GM12878 (cell line): ENCODE measurements at regions not wholly inside any gene's neighbourhood (a gene's known extent, or its start where the extent isn't known, plus 50 kb on each side); places are given as distances from the start of the nearest gene placed in this dataset.

Experiments used
- ATAC-seq: fragments of 200-7000 bp; cut with Tn5 transposase; 3 replicates; pipeline ENCODE4 v1.9.1; 2020; ENCODE audit warnings: mild to moderate bottlenecking, moderate library complexity
- BruUV-seq: library from RNA; stranded (reverse); fragments of 400-500 nt; replicated peaks from 2 replicates; lab custom pipeline; 2021; lab: Mats Ljungman, UMichigan
- CTCF ChIA-PET: fragments of 300-600 bp; sonication (Branson Sonifier 250); formaldehyde crosslinking; extraction: SDS; loops from one replicate; lab custom pipeline; 2021; ENCODE audit warnings: inconsistent platforms; lab: Yijun Ruan, JAX
- POLR2A ChIA-PET: fragments of 350-600 bp; formaldehyde crosslinking; extraction: SDS; loops from one replicate; lab custom pipeline; 2021; ENCODE audit warnings: inconsistent platforms; lab: Charles Lee
- RAD21 ChIA-PET: fragments of 300-600 bp; sonication (Branson Sonifier 250); formaldehyde crosslinking; loops from one replicate; lab custom pipeline; 2023; ENCODE audit warnings: antibody characterized with exemption; ENCODE audit not compliant: unreplicated experiment; lab: Charles Lee
- SMC1A ChIA-PET: fragments of 300-600 bp; sonication (Branson Sonifier 250); formaldehyde crosslinking; loops from one replicate; lab custom pipeline; 2023; ENCODE audit not compliant: unreplicated experiment, uncharacterized antibody; lab: Charles Lee
- DNase-seq: peaks from one replicate; pipeline ENCODE4 v3.0.0-alpha.2; 2011; ENCODE audit warnings: low read depth, low spot score
- FAIRE-seq: peaks from 3 replicates; lab custom pipeline; 2011; peaks lifted over from hg19 to GRCh38; lab: Jason Lieb, UNC
- H2AFZ ChIP-seq: 2 replicates; pipeline ENCODE4 v1.6.0; 2011; ENCODE audit warnings: low read depth, low read length, control low read depth; ENCODE audit not compliant: control insufficient read depth
- H3K27ac ChIP-seq: 2 replicates; pipeline ENCODE4 v1.5.1; 2011; ENCODE audit warnings: control low read depth; ENCODE audit not compliant: control insufficient read depth, insufficient read depth
- H3K27me3 ChIP-seq, 2 experiments: replicated peaks in 1 of 2; 2 replicates each; pipeline versions ENCODE4 v1.6.0 to v1.6.1; 2011; ENCODE audit warnings: low read length in 1 of 2; ENCODE audit not compliant: control insufficient read depth in 2 of 2, insufficient read depth in 2 of 2
- H3K36me3 ChIP-seq, 2 experiments: 2 replicates each; pipeline ENCODE4 v1.5.1; 2011; ENCODE audit warnings: low read length in 1 of 2; ENCODE audit not compliant: control insufficient read depth in 2 of 2, insufficient read depth in 2 of 2
- H3K4me1 ChIP-seq: 2 replicates; pipeline ENCODE4 v1.6.1; 2011; ENCODE audit warnings: mild to moderate bottlenecking, low read length, moderate library complexity, mixed read lengths; ENCODE audit not compliant: control insufficient read depth, insufficient read depth
- H3K4me2 ChIP-seq: 2 replicates; pipeline ENCODE4 v1.6.0; 2011; ENCODE audit warnings: control low read depth; ENCODE audit not compliant: control insufficient read depth, insufficient read depth
- H3K4me3 ChIP-seq: fragments of 200-600 bp; sonication (generic); 2 replicates; pipeline ENCODE4 v1.5.1; 2016
- H3K79me2 ChIP-seq: 2 replicates; pipeline ENCODE4 v1.6.0; 2011; ENCODE audit warnings: low read length; ENCODE audit not compliant: control insufficient read depth, insufficient read depth
- H3K9ac ChIP-seq: 2 replicates; pipeline ENCODE4 v1.8.0; 2011; ENCODE audit warnings: low read length, control low read depth, mixed read lengths; ENCODE audit not compliant: control insufficient read depth, insufficient read depth
- H3K9me3 ChIP-seq: replicated peaks from 3 replicates; pipeline ENCODE4 v1.5.1; 2011; ENCODE audit warnings: mild to moderate bottlenecking, low read length; ENCODE audit not compliant: control insufficient read depth, insufficient read depth
- H4K20me1 ChIP-seq: 2 replicates; pipeline ENCODE4 v1.6.0; 2011; ENCODE audit not compliant: control insufficient read depth, insufficient read depth
- CBX3 ChIP-seq: fragments of 200-600 bp; sonication (generic); IDR thresholded peaks from 2 replicates; pipeline ENCODE4 v1.6.1; 2016; ENCODE audit warnings: low read depth, borderline replicate concordance
- CEBPZ ChIP-seq: fragments of 150-350 bp; IDR thresholded peaks from 2 replicates; pipeline ENCODE4 v1.6.1; 2016; ENCODE audit warnings: low read depth, low read length
- LARP7 ChIP-seq: fragments of 450-650 bp; IDR thresholded peaks from 2 replicates; pipeline ENCODE4 v1.6.1; 2017; ENCODE audit warnings: mild to moderate bottlenecking
- MEF2A ChIP-seq: IDR thresholded peaks from 2 replicates; pipeline ENCODE4 v1.6.1; 2011; ENCODE audit warnings: low read depth, mild to moderate bottlenecking, low read length, moderate library complexity; ENCODE audit not compliant: insufficient read depth
- NFIC ChIP-seq: IDR thresholded peaks from 2 replicates; pipeline ENCODE4 v1.6.1; 2012; ENCODE audit warnings: low read depth, mild to moderate bottlenecking, inconsistent platforms, low read length, moderate library complexity
- NFYB ChIP-seq: IDR thresholded peaks from 2 replicates; pipeline ENCODE4 v1.6.1; 2011; ENCODE audit warnings: low read depth, mild to moderate bottlenecking, low read length, improper control_type of control experiment, moderate library complexity; ENCODE audit not compliant: insufficient read depth
- SMAD1 ChIP-seq: fragments of 450-650 bp; IDR thresholded peaks from 2 replicates; pipeline ENCODE4 v1.6.1; 2018; ENCODE audit warnings: mild to moderate bottlenecking, low read depth; ENCODE audit not compliant: partially characterized antibody
- SRF ChIP-seq, 2 experiments: IDR thresholded peaks; 2 replicates each; pipeline ENCODE4 v1.6.1; 2011; ENCODE audit warnings: low read depth in 2 of 2, low read length in 2 of 2, mild to moderate bottlenecking in 1 of 2, moderate library complexity in 1 of 2
- STAT1 ChIP-seq: fragments of 450-650 bp; conservative IDR thresholded peaks from 2 replicates; pipeline ENCODE4 v1.6.1; 2014; ENCODE audit warnings: antibody characterized with exemption, mild to moderate bottlenecking
- YBX1 ChIP-seq: fragments of 450-650 bp; IDR thresholded peaks from 2 replicates; pipeline ENCODE4 v1.6.1; 2016; ENCODE audit warnings: antibody characterized with exemption
- ZZZ3 ChIP-seq: IDR thresholded peaks from 2 replicates; pipeline ENCODE4 v1.6.1; 2011; ENCODE audit warnings: low read depth; ENCODE audit not compliant: control insufficient read depth, insufficient read length
- WGBS: methylation state at CpG from one replicate; pipeline ENCODE4 v1.1.6; 2016; ENCODE audit warnings: low lambda C conversion rate; ENCODE audit not compliant: insufficient replicate concordance, insufficient coverage; ENCODE audit errors: missing lambda C conversion rate; 5-methylcytosine and 5-hydroxymethylcytosine counted together
- in situ Hi-C: fragments of 300-500 bp; cut with MboI; formaldehyde crosslinking; loops from 9 replicates; pipeline ENCODE4 v1.14.3; 2018; ENCODE audit warnings: mixed read lengths
- intact Hi-C: fragments of 100-400 bp; cut with micrococcal nuclease; formaldehyde crosslinking; loops from one replicate; pipeline ENCODE4 v1.14.2; 2022; ENCODE audit not compliant: unreplicated experiment
- TF ChIP-seq, protein P1 (sequence below): IDR thresholded peaks from 2 replicates; pipeline ENCODE4 v1.6.1; 2012; ENCODE audit warnings: low read depth, low read length, improper control_type of control experiment
- TF ChIP-seq, protein P2 (sequence below): fragments of 450-650 bp; formaldehyde crosslinking; IDR thresholded peaks from 2 replicates; pipeline ENCODE4 v1.4.0; 2022; ENCODE audit warnings: mild to moderate bottlenecking, moderate library complexity
- TF ChIP-seq, protein P3 (sequence below): IDR thresholded peaks from 2 replicates; pipeline ENCODE4 v1.6.1; 2011; ENCODE audit warnings: low read depth, mild to moderate bottlenecking, low read length, moderate library complexity, borderline replicate concordance; ENCODE audit errors: extremely low read depth

DNA sequence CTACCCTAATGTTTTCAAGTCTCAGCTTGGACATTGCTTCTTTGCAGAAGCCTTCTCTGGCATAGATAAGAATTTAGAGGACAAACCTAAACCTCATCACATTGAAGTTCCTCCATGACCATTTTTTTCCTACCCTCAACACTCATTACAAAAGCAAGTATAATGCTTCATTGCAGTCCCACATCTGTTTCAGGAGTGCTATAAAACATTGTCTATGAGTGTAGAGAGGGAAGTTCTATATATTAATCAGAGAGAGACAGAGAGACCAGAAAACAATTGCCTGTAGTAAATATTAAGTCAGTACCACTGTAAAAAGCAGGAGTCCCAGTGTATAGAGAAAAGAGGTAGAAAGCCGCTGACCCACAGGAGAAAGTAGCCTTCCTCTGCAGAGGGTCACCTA is 149.7 kb downstream of the PRELID2 start (continued):
- TF ChIP-seq ZZZ3 (no peak), YBX1 (no peak), CBX3 (no peak)

GRCh38 chr5:145683431-145683830 is 151.7 kb downstream of the PRELID2 start:
- DNase-seq, result no peak
- ChIA-PET RAD21 (no interaction called here), CTCF (interaction anchor here (1.0 to 3.1 kb wide), 5 partner anchors 10 to 143 kb away, joined by 3 to 14 read pairs (median 6); no protein-coding TSS in a partner anchor), POLR2A (no interaction called here), SMC1A (no interaction called here)
- Histone ChIP-seq H3K4me3 (no peak overlapping the region), H3K27me3 (no peaks in the 10 kb centered on the region), H3K4me1 (no peaks in the 10 kb centered on the region), H2AFZ (no peak overlapping the region), H3K9ac (no peak overlapping the region), H3K27ac (no peak overlapping the region), H4K20me1 (no peaks in the 10 kb centered on the region), H3K36me3 (no peaks in the 10 kb centered on the region), H3K4me2 (no peak overlapping the region), H3K9me3 (no peaks in the 10 kb centered on the region), H3K79me2 (no peaks in the 10 kb centered on the region)
- BruUV-seq, result no TSS peak
- FAIRE-seq, result no peak
- WGBS, result 35% methylated on average over 2 of the region's 2 CpGs
- intact Hi-C loops, result loop anchor here (2.0 to 5.0 kb wide), 2 partner anchors 364 to 743 kb away; no protein-coding TSS in a partner anchor
- in situ Hi-C loops, result loop anchor here (10.0 kb wide), 2 partner anchors 441 to 741 kb away; no protein-coding TSS in a partner anchor
- no peak for ATAC-seq
- TF ChIP-seq NFYB (no peak), NFIC (no peak), MEF2A (no peak), SRF (IDR thresholded peaks at IDR 0.05; ENCODE audit: low read depth in 2 of 2, low read length in 2 of 2) (no peak), CEBPZ (no peak), SMAD1 (no peak), ZZZ3 (no peak), LARP7 (no peak), STAT1 (no peak)
- TF ChIP-seq, protein P1, sequence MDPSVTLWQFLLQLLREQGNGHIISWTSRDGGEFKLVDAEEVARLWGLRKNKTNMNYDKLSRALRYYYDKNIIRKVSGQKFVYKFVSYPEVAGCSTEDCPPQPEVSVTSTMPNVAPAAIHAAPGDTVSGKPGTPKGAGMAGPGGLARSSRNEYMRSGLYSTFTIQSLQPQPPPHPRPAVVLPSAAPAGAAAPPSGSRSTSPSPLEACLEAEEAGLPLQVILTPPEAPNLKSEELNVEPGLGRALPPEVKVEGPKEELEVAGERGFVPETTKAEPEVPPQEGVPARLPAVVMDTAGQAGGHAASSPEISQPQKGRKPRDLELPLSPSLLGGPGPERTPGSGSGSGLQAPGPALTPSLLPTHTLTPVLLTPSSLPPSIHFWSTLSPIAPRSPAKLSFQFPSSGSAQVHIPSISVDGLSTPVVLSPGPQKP, result no peak
- TF ChIP-seq, protein P2, sequence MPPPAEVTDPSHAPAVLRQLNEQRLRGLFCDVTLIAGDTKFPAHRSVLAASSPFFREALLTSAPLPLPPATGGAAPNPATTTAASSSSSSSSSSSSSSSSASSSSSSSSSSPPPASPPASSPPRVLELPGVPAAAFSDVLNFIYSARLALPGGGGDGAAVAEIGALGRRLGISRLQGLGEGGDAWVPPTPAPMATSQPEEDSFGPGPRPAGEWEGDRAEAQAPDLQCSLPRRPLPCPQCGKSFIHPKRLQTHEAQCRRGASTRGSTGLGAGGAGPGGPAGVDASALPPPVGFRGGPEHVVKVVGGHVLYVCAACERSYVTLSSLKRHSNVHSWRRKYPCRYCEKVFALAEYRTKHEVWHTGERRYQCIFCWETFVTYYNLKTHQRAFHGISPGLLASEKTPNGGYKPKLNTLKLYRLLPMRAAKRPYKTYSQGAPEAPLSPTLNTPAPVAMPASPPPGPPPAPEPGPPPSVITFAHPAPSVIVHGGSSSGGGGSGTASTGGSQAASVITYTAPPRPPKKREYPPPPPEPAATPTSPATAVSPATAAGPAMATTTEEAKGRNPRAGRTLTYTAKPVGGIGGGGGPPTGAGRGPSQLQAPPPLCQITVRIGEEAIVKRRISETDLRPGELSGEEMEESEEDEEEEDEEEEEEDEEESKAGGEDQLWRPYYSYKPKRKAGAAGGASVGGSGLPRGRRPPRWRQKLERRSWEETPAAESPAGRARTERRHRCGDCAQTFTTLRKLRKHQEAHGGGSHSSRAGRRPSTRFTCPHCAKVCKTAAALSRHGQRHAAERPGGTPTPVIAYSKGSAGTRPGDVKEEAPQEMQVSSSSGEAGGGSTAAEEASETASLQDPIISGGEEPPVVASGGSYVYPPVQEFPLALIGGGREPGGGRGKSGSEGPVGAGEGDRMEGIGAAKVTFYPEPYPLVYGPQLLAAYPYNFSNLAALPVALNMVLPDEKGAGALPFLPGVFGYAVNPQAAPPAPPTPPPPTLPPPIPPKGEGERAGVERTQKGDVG (CRISPR knock-in tag), result no peak
- TF ChIP-seq, protein P3, sequence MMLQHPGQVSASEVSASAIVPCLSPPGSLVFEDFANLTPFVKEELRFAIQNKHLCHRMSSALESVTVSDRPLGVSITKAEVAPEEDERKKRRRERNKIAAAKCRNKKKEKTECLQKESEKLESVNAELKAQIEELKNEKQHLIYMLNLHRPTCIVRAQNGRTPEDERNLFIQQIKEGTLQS, result no peak
